ENCODE measurements at regions not wholly inside any gene's neighbourhood (a gene's known extent, or its start where the extent isn't known, plus 50 kb on each side); places are given as distances from the start of the nearest gene placed in this dataset.

DNA sequence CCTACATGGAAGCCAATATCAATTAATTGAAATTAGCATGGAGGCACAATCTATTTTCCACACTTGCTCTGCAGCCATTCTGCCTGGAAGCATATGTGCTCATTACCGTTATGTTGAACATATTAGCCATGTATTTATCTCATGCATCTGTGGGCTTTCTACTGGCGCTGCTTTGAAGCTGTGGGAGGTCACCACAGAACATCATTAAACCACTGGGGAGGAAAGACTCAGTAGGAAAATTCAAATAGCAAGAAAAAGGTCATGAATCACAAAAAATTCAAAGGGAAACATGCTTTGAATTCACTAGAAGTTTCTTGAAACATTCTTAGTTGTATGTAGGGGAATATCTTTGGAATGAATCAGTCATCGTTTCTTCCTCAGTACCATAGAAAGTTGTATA lies 652.5 kb downstream of the EDEM1 start:
- TF ChIP-seq, protein P1, sequence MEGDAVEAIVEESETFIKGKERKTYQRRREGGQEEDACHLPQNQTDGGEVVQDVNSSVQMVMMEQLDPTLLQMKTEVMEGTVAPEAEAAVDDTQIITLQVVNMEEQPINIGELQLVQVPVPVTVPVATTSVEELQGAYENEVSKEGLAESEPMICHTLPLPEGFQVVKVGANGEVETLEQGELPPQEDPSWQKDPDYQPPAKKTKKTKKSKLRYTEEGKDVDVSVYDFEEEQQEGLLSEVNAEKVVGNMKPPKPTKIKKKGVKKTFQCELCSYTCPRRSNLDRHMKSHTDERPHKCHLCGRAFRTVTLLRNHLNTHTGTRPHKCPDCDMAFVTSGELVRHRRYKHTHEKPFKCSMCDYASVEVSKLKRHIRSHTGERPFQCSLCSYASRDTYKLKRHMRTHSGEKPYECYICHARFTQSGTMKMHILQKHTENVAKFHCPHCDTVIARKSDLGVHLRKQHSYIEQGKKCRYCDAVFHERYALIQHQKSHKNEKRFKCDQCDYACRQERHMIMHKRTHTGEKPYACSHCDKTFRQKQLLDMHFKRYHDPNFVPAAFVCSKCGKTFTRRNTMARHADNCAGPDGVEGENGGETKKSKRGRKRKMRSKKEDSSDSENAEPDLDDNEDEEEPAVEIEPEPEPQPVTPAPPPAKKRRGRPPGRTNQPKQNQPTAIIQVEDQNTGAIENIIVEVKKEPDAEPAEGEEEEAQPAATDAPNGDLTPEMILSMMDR (IDR thresholded peaks at IDR 0.05; ENCODE audit: insufficient read depth, low read length, poor library complexity, severe bottlenecking): no peak
- no peak for TF ChIP-seq EZH2phosphoT487 (conservative IDR thresholded peaks at IDR 0.05; ENCODE audit: low read length)
